ENCODE measurements at regions not wholly inside any gene's neighbourhood (a gene's known extent, or its start where the extent isn't known, plus 50 kb on each side); places are given as distances from the start of the nearest gene placed in this dataset.
"Not testable (repeated sequence)": the region's sequence is repeated elsewhere in the genome, so short reads cannot be mapped to it uniquely, and the experiment has no call there.

DNA sequence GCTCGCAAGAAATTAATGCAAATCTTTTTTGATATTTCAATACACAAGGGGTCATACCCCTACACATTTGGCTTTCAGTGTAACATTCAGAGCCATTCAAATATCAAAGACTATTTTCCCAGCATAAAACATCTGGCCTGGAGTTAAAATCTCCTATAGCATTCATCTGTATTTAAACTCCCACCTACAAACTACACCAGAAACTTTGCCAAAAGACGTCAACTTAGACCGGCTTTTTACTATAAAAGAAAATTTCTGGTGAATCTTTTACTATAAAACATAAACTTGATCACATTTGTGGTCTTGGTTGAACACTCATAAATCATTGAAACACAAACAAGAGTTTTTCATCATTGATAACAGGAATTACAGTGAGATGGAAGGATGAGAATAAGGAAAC lies 473.3 kb upstream of the DCN start:
- ATAC-seq (no peak), DNase-seq (ENCODE audit: missing footprints) (no peak)
- intact Hi-C loops (cut with DNase I), result no loop called here

DNA sequence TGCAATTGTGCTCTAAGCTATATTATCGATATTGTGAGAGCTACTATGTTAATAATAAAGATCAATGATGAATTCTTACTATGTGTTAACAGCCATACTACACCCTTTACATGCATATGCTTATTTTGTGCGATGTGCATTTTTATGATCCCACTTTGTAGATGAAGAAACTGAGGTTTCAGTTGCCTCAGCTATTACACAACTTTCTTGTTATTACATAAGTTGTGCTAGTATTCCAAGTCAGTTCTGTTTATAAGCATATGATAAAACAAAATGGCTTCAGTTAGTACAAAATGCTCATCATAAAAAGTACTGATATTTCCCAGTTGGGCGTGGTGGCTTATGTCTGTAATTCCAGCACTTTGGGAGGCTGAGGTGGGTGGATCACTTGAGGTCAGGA lies 471.5 kb upstream of the DCN start:
- DNase-seq (ENCODE audit: missing footprints) (no peak), ATAC-seq (no peak)
- intact Hi-C loops (cut with DNase I), result no loop called here

DNA sequence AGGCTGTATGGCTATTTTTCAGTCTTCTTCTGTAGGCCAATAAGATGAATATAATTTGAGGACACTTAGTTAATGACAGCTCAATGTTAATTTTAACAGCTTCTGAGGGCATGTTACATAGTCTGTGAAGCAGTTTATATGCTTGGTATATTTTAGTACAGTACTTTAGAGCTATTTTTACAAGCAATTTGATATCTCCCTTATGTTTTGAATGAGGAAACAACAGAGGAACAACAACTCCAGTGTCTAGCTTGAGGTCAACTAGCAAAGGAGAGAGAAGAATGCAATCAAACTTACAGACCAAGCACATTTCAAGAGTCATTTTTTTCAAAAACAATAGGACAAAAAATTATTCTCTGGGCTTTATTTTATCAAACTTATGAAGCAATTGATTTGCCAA lies 469.1 kb upstream of the DCN start:
- DNase-seq (ENCODE audit: missing footprints) (no peak), ATAC-seq (no peak)
- intact Hi-C loops (cut with DNase I), result no loop called here

DNA sequence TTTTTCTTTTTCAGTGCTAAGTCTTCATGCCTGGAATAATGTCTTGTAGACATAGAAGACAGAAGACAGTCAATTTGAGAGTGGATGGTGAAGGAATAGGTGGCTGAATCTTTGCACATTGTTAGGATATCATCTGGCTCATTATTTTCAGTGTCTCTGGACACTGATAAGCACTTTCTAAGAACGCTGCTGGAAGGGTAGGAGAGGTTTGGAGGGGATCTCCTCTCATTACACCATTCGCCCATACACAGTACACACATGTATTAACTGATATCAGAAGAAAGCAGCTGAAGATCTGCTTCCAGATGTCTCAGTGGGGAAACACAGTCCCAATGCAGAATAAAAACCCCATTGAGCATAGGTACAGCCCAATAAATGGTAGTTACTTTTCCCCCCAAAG lies 461.1 kb upstream of the DCN start:
- DNase-seq (ENCODE audit: missing footprints) (no peak), ATAC-seq (no peak)
- intact Hi-C loops (cut with DNase I), result no loop called here

DNA sequence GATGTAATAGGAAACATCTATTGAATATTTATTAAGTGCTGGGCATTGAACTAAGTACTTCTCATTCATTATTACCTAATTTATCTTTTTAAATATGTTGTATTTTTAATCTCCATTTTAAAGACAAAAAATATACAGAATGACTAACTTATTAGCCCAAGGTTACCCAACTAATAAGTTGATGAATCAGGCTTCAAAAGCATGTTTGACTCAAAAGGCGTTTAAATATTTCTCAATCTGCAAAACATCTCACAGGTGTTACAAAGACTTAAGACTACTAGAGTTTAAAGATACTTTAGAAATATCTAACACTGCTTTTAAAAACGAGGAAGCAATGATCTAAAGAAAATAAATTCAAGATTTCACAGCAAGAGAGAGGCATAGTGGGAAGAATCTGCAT lies 457.4 kb upstream of the DCN start:
- no peak for ATAC-seq
- intact Hi-C loops (cut with DNase I), result no loop called here
- no peak for DNase-seq (ENCODE audit: missing footprints)

DNA sequence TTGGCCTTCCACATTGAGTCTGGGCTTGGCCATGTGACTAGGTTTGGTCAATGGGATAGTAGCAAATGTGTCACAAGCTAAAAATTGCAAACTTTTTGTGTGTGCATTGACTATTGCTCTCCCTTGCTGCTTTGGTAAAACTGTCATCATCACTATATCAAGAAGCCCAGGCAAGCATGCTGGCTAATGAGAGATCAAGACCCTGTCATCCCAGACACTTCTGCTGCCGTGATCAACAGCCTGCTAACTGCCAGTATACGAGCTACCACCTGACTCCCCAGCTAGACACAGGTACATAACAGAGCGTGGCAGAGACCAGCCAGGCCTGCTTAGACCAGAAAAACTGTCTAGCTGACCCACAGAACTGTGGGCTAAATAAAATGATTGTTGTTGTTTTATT lies 456.7 kb upstream of the DCN start:
- ATAC-seq (no peak), DNase-seq (ENCODE audit: missing footprints) (no peak)
- intact Hi-C loops (cut with DNase I), result no loop called here

DNA sequence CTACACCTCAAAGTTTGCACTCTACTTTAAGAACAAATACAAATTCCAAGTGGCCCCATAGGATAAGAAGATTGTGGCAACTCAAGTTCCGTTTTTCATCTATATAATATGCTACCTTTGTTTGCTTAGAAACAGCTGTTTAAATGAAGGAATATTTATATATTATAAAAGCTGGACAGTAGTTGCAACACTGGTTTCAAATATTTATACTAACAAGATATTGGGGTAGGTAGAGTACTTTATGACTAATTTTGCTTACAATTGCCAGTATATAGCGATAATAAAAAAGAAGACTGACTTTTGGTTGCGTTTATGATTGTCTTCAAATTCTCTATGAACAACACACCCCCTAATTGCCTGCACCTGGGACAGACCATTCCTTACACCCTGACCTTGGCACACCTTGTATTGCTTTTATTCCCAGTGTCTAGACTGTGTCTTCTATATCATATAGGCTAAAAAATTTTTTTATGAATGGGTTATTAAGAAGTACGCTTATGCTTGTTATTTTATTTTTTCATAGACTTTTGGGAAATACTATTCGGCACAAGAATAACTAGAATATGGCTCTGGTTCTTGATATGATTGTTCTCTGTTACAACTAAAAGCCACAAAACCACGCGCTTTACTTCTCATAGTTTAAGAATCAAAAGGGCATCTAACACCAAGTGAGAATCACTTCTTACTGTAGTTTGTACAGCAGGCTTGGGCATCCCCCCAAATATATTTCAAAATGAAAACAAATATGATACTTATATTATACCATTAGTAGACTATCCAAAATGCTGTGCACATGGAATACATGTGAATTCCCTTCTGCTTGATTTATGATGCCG lies 455.4 kb upstream of the DCN start:
- DNase-seq (ENCODE audit: missing footprints) (no peak), ATAC-seq (no peak)
- intact Hi-C loops (cut with DNase I), result no loop called here

DNA sequence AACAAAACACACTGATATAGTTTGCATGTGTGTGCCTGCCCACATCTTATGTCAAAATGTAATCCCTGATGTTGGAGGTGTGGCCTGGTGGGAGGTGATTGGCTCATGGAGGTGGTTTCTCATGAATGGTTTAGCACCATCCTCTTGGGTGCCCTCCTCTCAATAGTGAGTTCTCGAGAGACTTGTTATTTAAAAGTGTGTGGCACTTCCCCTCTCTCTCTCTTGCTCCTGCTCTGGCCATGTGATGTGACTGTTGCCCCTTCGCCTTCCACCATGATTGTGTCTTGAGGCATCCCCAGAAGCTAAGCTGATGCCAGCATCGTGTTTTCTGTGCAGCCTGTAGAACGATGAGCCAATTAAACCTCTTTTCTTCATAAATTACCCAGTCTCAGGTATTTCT lies 454.1 kb upstream of the DCN start:
- DNase-seq (ENCODE audit: missing footprints) (no peak), ATAC-seq (no peak)
- intact Hi-C loops (cut with DNase I), result no loop called here

DNA sequence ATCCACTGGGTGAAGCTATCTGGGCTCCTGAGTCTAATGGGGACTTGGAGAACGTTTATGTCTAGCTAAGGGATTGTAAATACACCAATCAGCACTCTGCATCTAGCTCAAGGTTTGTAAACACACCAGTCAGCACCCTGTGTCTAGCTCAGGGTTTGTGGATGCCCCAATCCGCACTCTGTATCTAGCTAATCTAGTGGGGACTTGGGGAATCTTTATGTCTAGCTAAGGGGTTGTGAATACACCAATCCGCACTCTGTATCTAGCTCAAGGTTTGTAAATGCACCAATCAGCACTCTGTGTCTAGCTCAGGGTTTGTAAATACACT lies 451.7 kb upstream of the DCN start:
- ATAC-seq; DNase-seq (ENCODE audit: missing footprints); intact Hi-C loops (cut with DNase I): not testable (repeated sequence)

DNA sequence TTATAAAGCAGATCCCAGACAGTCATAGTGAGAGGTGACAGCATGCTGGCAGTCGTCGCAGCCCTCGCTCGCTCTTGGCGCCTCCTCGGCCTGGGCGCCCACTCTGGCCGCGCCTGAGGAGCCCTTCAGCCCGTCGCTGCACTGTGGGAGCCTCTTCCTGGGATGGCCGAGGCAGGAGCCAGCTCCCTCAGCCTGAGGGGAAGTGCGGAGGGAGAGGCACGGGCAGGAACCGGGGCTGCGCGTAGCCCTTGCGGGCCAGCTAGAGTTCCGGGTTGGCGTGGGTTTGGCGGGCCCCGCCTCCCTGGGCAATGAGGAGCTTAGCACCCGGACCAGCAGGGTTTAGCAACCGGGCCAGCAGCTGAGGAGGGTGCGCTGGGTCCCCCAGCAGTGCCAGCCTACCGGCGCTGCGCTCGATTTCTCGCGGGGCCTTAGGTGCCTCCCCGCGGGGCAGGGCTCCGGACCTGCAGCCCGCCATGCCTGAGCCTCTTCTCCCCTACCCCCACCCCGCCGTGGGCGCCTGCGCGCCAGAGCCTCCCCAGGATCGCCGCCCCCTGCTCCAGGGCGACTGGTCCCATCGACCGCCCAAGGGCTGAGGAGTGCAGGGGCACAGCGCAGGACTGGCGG lies 451.2 kb upstream of the DCN start:
- intact Hi-C loops (cut with DNase I), result no loop called here
- DNase-seq (ENCODE audit: missing footprints) (no peak), ATAC-seq (no peak)

DNA sequence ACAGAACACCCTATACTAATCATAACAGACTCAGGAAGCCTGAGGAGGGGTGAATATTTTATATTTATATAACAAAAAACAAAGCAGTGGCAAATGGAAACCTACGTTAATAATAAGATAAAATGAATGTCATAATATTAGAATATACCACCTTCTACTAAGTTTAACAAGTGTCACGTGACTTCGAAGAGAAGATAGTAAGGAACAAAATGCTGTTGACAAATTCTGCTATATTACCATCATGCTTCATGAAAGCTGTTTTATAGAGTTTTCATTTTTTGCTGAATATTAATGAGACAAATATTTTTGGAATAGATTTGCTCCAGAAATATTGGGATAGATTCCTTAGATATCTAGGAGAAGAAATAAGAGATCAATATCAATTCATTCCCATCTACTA lies 450.6 kb upstream of the DCN start:
- intact Hi-C loops (cut with DNase I), result no loop called here
- DNase-seq (ENCODE audit: missing footprints) (no peak), ATAC-seq (no peak)

DNA sequence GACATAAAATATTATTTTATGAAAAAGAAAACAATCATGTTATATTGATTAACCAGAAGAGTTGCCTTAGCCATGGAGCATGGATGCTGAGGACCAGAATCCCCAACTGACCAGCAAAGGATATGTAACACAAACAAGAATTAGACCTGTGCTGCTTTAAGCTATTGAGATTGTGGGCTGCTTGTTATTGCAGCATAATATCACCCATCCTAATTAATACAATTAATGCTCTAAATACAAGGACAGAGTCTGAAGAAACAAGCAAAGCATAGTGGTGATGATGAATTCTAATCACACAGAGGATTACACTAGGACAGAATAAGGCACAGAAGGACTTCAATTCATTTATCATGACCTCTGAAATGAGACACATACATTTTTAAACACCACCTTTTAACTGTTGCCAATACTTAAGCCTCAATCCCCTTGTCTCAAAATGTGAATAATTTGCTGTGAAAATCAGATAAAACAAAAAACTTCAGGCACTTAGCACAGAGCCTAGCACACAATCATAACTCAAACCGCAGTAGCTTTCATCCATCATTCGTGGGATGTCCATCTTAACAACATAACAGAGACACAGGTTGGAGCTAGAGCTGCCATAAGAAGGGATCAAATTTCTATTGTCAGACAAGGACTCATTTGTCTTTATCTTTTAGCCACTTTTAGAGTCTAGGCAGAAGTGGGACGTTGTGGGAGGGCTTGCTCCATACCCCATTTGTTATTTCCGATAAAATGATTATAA lies 449.6 kb upstream of the DCN start:
- intact Hi-C loops (cut with DNase I), result no loop called here
- ATAC-seq (no peak), DNase-seq (ENCODE audit: missing footprints) (no peak)

DNA sequence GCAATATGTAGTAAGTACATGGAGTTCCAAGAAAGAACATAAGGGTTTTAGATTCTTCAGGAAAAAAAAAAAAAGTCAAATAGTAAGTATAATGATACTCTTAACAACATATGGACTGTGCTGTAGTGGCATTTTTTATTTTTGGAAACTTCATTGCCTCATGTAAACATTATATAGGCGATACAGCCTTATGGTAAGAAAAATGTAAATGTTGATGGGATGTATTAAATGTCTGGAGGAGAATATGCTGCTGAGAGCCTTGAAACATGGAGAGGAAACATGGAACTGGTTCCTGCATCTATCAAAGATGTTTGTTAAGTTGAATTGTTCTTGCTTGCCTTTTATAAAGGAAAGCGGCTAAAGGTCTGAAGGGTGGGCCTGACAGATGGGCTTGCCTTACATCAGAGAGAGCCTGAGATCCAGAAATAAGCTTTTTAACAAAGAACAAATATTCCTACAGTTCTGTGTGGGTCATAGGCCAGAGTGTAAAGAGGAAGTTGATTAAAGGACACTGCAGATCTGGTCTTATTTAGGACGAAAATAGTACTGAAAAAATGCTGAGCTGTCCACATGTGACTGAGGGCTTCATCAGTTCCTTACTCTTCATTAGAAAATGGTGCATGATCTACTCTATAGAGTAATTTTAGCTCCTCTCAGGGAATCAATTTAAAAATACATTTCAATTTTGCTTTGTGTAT lies 448.1 kb upstream of the DCN start:
- intact Hi-C loops (cut with DNase I), result no loop called here
- DNase-seq (ENCODE audit: missing footprints), result no peak
- no peak for ATAC-seq

DNA sequence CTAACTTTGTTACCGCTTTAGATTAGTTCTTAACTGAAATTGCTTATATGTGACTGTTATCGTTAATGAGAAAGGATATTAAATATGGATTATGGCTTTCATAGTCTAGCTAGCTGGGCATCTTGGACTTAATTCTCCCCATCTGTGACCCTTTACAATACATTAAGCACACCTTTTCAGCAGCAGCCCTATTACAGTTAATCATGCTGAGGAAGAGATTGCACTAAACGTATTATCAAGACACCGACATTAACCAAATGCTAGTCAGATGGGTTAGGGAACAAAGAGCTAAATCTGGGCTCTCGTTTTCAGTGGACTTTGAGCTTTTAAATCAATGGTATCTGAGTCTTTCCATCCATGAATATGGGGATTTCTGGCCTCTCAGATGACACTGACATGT lies 447.5 kb upstream of the DCN start:
- intact Hi-C loops (cut with DNase I), result no loop called here

DNA sequence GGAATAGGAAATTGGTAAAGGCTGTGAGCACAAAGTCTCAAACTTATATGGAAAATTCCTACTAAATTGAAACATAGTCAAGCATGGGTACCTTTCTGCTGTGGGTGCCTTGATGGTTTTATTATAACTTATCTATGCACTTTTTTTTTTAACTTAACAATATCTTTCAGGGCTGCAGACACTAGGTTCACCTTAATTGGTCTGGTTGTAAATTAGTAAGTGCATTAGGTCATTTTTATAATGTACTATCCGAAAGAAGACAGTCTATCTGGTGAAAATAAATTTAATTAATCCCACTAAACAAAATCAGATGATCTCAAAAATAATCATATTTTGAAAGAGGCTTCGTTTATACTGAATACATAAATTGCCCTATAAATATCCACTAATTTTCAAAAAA lies 446.8 kb upstream of the DCN start:
- DNase-seq (ENCODE audit: missing footprints) (no peak), ATAC-seq (no peak)
- intact Hi-C loops (cut with DNase I), result no loop called here

More for the DNA sequence above, 447.5 kb upstream of the DCN start:
- no peak for ATAC-seq
- DNase-seq (ENCODE audit: missing footprints), result no peak

DNA sequence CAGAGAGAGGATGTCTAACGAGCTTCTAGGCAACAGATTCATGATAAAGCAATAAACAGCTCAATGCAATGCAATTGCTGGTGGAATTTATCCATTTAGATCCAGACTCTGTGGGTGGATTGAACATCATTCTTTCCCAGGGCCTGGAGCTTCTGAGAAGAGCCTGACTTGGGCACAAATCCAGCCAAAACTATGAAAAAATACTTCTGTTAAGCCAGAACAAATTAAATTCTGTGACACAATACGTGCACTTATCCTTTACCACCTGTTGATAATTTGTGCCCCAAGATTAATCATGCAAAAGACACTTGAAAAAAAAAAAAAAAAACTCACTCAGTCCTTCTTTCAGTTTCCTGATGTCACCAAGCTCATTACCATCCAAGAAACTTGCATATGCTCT lies 446.0 kb upstream of the DCN start:
- intact Hi-C loops (cut with DNase I), result no loop called here
- ATAC-seq (no peak), DNase-seq (ENCODE audit: missing footprints) (no peak)

DNA sequence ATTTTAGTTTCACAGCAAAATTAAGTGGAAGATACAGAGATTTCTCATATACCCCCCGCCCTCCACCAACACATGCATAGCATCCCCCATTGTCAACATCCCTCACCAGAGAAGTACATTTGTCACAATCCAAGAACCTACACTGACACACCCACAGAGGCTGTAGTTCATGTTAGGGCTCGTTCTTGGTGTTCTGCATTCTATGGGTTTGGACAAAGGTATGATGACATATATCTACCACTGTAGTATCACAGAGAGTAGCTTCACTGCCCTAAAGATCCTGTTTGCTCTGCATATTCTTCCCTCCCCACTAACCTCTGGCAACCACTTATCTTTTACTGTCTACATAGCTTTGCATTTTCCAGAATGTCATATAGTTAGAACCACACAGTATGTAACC lies 444.6 kb upstream of the DCN start:
- ATAC-seq, result no peak
- no peak for DNase-seq (ENCODE audit: missing footprints)
- intact Hi-C loops (cut with DNase I), result no loop called here

DNA sequence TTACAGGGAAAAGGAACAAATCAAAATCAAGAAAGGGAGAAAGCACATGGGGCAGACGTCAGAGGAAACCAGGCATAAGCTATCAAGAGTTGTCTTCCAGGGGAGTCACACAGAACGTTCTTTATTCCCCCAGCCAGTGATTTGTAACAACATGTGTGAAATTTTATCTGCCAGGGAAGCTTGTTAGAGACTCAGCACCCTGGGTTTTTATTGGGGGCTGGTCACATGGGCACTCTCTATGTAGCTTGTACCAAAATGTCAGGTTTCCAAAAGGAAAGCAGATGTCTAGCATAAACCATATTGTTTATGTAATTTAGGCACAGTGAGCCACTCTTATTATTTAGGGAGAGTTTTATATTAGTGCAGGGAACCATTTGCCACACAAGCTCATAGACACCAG lies 440.4 kb upstream of the DCN start:
- intact Hi-C loops (cut with DNase I), result no loop called here
- DNase-seq (ENCODE audit: missing footprints) (no peak), ATAC-seq (no peak)

DNA sequence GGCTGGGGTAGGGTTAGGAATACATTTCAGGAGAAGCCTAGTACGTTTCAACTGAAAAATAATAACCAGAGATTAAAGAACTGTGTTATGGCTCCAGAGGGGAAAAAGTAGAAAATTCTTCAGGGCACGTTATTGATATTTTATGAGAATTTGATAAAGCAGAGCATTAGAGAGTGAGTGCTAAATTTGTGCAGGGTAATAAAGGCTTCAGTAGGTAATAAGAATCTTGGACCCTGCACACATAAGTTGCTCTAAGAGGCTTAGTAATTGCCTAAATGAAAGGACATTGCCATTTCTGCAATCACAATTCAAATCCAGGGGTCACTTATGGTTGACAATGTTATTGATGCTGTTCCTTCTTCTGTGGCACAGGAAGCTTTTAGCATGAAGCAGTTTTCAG lies 439.4 kb upstream of the DCN start:
- no peak for ATAC-seq

DNA sequence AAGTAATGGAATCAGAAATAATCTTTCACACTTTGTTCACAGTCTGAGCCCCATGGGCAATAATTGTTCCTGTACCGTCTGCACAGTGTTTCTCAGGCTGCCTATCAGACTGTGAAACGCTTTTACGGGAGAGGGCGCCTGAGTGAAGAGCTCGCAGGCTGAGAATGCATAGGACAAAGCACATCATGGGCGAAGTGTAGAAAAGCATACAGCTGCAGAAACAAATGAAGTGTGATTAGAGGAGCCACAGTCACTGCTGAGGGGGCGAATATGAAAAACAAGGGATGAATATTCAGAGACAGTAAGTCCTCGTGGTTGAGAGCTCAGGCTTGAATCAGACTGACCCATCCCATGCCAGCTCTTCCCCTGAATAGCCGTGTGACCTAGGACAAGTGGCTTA lies 438.4 kb upstream of the DCN start:
- DNase-seq (ENCODE audit: missing footprints) (no peak), ATAC-seq (peak; percentile 73)
- intact Hi-C loops (cut with DNase I), result no loop called here

More for the DNA sequence above, 439.4 kb upstream of the DCN start:
- intact Hi-C loops (cut with DNase I), result no loop called here
- no peak for DNase-seq (ENCODE audit: missing footprints)
